H1 (cell line): ENCODE measurements at regions not wholly inside any gene's neighbourhood (a gene's known extent, or its start where the extent isn't known, plus 50 kb on each side); places are given as distances from the start of the nearest gene placed in this dataset.

Experiments used
- CTCF ChIA-PET: fragments of 300-600 bp; sonication (Branson Sonifier 250); formaldehyde crosslinking; loops from one replicate; lab custom pipeline; 2021; ENCODE audit not compliant: partially characterized antibody; lab: Charles Lee
- POLR2A ChIA-PET: fragments of 300-600 bp; sonication (Branson Sonifier 250); formaldehyde crosslinking; loops from one replicate; lab custom pipeline; 2021; ENCODE audit warnings: inconsistent platforms; ENCODE audit not compliant: partially characterized antibody; lab: Charles Lee
- DNase-seq, 2 experiments: peaks; one replicate each; pipeline versions ENCODE4 v3.0.0 to v3.0.0-alpha.2; 2010 to 2022; ENCODE audit warnings: low spot score in 2 of 2, low read depth in 1 of 2, mixed read lengths in 1 of 2
- FAIRE-seq: peaks from 2 replicates; lab custom pipeline; 2011; peaks lifted over from hg19 to GRCh38; lab: Jason Lieb, UNC
- H2AFZ ChIP-seq: 2 replicates; pipeline ENCODE4 v1.8.1; 2012; ENCODE audit warnings: low read length, inconsistent platforms
- H2AK5ac ChIP-seq: 2 replicates; pipeline ENCODE4 v1.6.1; 2013; ENCODE audit warnings: low read depth, low read length
- H2BK120ac ChIP-seq: replicated peaks from 2 replicates; pipeline ENCODE3; 2013; ENCODE audit warnings: low read depth, low read length, inconsistent platforms
- H2BK12ac ChIP-seq: 2 replicates; pipeline ENCODE4 v1.6.1; 2013; ENCODE audit warnings: low read depth, low read length
- H2BK15ac ChIP-seq: 2 replicates; pipeline ENCODE4 v1.6.1; 2013; ENCODE audit warnings: low read length
- H2BK20ac ChIP-seq: 2 replicates; pipeline ENCODE4 v1.6.1; 2013; ENCODE audit warnings: low read length
- H2BK5ac ChIP-seq: 2 replicates; pipeline ENCODE4 v1.6.1; 2013; ENCODE audit warnings: low read depth, low read length
- H3K14ac ChIP-seq: 2 replicates; pipeline ENCODE4 v1.6.1; 2013; ENCODE audit warnings: inconsistent platforms; ENCODE audit not compliant: insufficient read length
- H3K18ac ChIP-seq: 2 replicates; pipeline ENCODE4 v1.6.1; 2013; ENCODE audit warnings: low read length; ENCODE audit errors: extremely low read depth
- H3K23ac ChIP-seq: 2 replicates; pipeline ENCODE4 v1.6.1; 2013; ENCODE audit warnings: inconsistent platforms; ENCODE audit not compliant: insufficient read length
- H3K23me2 ChIP-seq: 2 replicates; pipeline ENCODE4 v1.6.1; 2013; ENCODE audit warnings: low read depth, low read length
- H3K27ac ChIP-seq: 2 replicates; pipeline ENCODE4 v1.6.1; 2011; ENCODE audit warnings: low read depth, low read length, inconsistent platforms
- H3K27me3 ChIP-seq, 4 experiments: replicated peaks in 1 of 4; 1 replicate in 1 of 4; 2 replicates in 3 of 4; pipeline versions ENCODE4 v1.6.1 to v1.8.1; 2011 to 2013; ENCODE audit warnings: low read length in 3 of 4, mild to moderate bottlenecking in 3 of 4, inconsistent platforms in 2 of 4, mixed read lengths in 2 of 4, moderate library complexity in 1 of 4; ENCODE audit not compliant: control insufficient read depth in 3 of 4, insufficient read depth in 3 of 4; ENCODE audit errors: extremely low read depth in 1 of 4
- H3K36me3 ChIP-seq, 4 experiments: 2 replicates each; pipeline versions ENCODE4 v1.6.1 to v1.8.1; 2011 to 2013; ENCODE audit warnings: mild to moderate bottlenecking in 4 of 4, low read length in 3 of 4, moderate library complexity in 2 of 4, control low read depth in 1 of 4, inconsistent platforms in 1 of 4; ENCODE audit not compliant: insufficient read depth in 4 of 4, control insufficient read depth in 2 of 4
- H3K4ac ChIP-seq: replicated peaks from 2 replicates; pipeline ENCODE3; 2013; ENCODE audit warnings: low read length, low read depth, mixed read lengths, inconsistent platforms; ENCODE audit not compliant: insufficient read length
- H3K4me1 ChIP-seq, 4 experiments: replicated peaks in 1 of 4; 1 replicate in 1 of 4; 2 replicates in 3 of 4; pipeline versions ENCODE4 v1.6.1 to v1.8.1; 2011 to 2013; ENCODE audit warnings: low read length in 3 of 4, inconsistent platforms in 2 of 4, mixed read lengths in 1 of 4; ENCODE audit not compliant: insufficient read depth in 4 of 4, control insufficient read depth in 3 of 4
- H3K4me2 ChIP-seq, 2 experiments: 2 replicates each; pipeline versions ENCODE4 v1.6.1 to v1.8.1; 2011 to 2013; ENCODE audit warnings: low read depth in 2 of 2, low read length in 2 of 2, control low read depth in 1 of 2, inconsistent platforms in 1 of 2, mild to moderate bottlenecking in 1 of 2; ENCODE audit not compliant: insufficient read depth in 1 of 2
- H3K4me3 ChIP-seq, 4 experiments: fragments of 200-600, 300-600 bp in 1 of 4; sonication (generic), shearing (Covaris generic), sonication (Bioruptor Twin) in 1 of 4; 2 replicates each; pipeline versions ENCODE4 v1.5.1 to v1.8.1; 2011 to 2016; ENCODE audit warnings: low read length in 4 of 4, low read depth in 3 of 4, control low read depth in 2 of 4, inconsistent platforms in 2 of 4, mild to moderate bottlenecking in 2 of 4, mixed read lengths in 1 of 4, moderate library complexity in 1 of 4; ENCODE audit not compliant: insufficient read depth in 2 of 4; ENCODE audit errors: extremely low read depth in 1 of 4
- H3K56ac ChIP-seq: replicated peaks from 2 replicates; pipeline ENCODE3; 2013; ENCODE audit warnings: low read depth, mild to moderate bottlenecking, mixed read lengths, low read length, inconsistent platforms; ENCODE audit not compliant: insufficient read length
- H3K79me1 ChIP-seq: 2 replicates; pipeline ENCODE4 v1.6.1; 2013; ENCODE audit warnings: low read depth, low read length, control low read depth
- H3K79me2 ChIP-seq, 2 experiments: 2 replicates each; pipeline versions ENCODE4 v1.6.1 to v1.8.1; 2012 to 2013; ENCODE audit warnings: low read length in 2 of 2, mild to moderate bottlenecking in 2 of 2, inconsistent platforms in 1 of 2; ENCODE audit not compliant: insufficient read depth in 2 of 2, control insufficient read depth in 1 of 2
- H3K9ac ChIP-seq, 4 experiments: replicated peaks in 1 of 4; 1 replicate in 1 of 4; 2 replicates in 3 of 4; pipeline versions ENCODE4 v1.6.1 to v1.8.1; 2011 to 2013; ENCODE audit warnings: low read depth in 3 of 4, low read length in 3 of 4, control low read depth in 2 of 4, mild to moderate bottlenecking in 2 of 4, moderate library complexity in 2 of 4, inconsistent platforms in 1 of 4; ENCODE audit errors: extremely low read depth in 1 of 4
- H3K9me3 ChIP-seq, 2 experiments: 2 replicates each; pipeline versions ENCODE4 v1.6.1 to v1.8.1; 2012 to 2013; ENCODE audit warnings: mild to moderate bottlenecking in 2 of 2, moderate library complexity in 2 of 2, control low read depth in 1 of 2, inconsistent platforms in 1 of 2, low read depth in 1 of 2, low read length in 1 of 2, mixed read lengths in 1 of 2; ENCODE audit not compliant: insufficient read depth in 2 of 2
- H4K20me1 ChIP-seq, 2 experiments: replicated peaks in 1 of 2; 2 replicates each; pipeline versions ENCODE3 to v1.8.1; 2011 to 2013; ENCODE audit warnings: inconsistent platforms in 2 of 2, low read length in 2 of 2, mild to moderate bottlenecking in 1 of 2; ENCODE audit not compliant: insufficient read depth in 2 of 2, control insufficient read depth in 1 of 2
- H4K5ac ChIP-seq: 2 replicates; pipeline ENCODE4 v1.6.1; 2013; ENCODE audit warnings: low read length, low read depth, mixed read lengths, inconsistent platforms; ENCODE audit not compliant: insufficient read length
- H4K8ac ChIP-seq: 2 replicates; pipeline ENCODE4 v1.8.0; 2013; ENCODE audit warnings: mild to moderate bottlenecking, moderate library complexity, low read length, inconsistent platforms; ENCODE audit not compliant: insufficient read depth; ENCODE audit errors: extremely low read depth
- H4K91ac ChIP-seq: replicated peaks from 2 replicates; pipeline ENCODE3; 2013; ENCODE audit warnings: low read length, mixed read lengths, inconsistent platforms; ENCODE audit not compliant: insufficient read length
- CBX8 ChIP-seq: fragments of 300-800, 300-1000 bp; sonication (generic); IDR thresholded peaks from 2 replicates; pipeline ENCODE4 v1.7.1; 2016; ENCODE audit warnings: low read depth, low read length, borderline replicate concordance
- CEBPB ChIP-seq: IDR thresholded peaks from 2 replicates; pipeline ENCODE4 v1.6.1; 2012; ENCODE audit warnings: low read depth, low read length
- CREB1 ChIP-seq: IDR thresholded peaks from 2 replicates; pipeline ENCODE4 v1.6.1; 2012; ENCODE audit warnings: inconsistent platforms
- MAX ChIP-seq: IDR thresholded peaks from 2 replicates; pipeline ENCODE4 v1.6.1; 2012; ENCODE audit warnings: inconsistent platforms
- POLR2A ChIP-seq, 2 experiments: IDR thresholded peaks; 1 replicate in 1 of 2; 2 replicates in 1 of 2; pipeline ENCODE4 v1.6.1; 2011; ENCODE audit warnings: low read depth in 2 of 2, low read length in 2 of 2, mild to moderate bottlenecking in 2 of 2; ENCODE audit errors: control extremely low read depth in 1 of 2
- SRF ChIP-seq: IDR thresholded peaks from 2 replicates; pipeline ENCODE4 v1.6.1; 2011; ENCODE audit warnings: mild to moderate bottlenecking, low read depth, low read length, moderate library complexity
- TCF12 ChIP-seq: IDR thresholded peaks from 2 replicates; pipeline ENCODE4 v1.6.1; 2011; ENCODE audit warnings: low read depth, mild to moderate bottlenecking, low read length
- YY1 ChIP-seq: IDR thresholded peaks from 2 replicates; pipeline ENCODE4 v1.6.1; 2011; ENCODE audit warnings: low read depth, mild to moderate bottlenecking, low read length
- WGBS, 2 experiments: shearing (Covaris generic) in 1 of 2; methylation state at CpG; one replicate each; pipeline versions ENCODE4 v1.1.6 to v1.1.7; 2013 to 2015; ENCODE audit warnings: low lambda C conversion rate in 2 of 2, mixed read lengths in 2 of 2, inconsistent platforms in 1 of 2, low coverage in 1 of 2, missing lambda C conversion rate in 1 of 2; ENCODE audit not compliant: insufficient replicate concordance in 2 of 2, insufficient coverage in 1 of 2, insufficient read length in 1 of 2; ENCODE audit errors: extremely low coverage in 1 of 2, missing lambda C conversion rate in 1 of 2; 5-methylcytosine and 5-hydroxymethylcytosine counted together

DNA sequence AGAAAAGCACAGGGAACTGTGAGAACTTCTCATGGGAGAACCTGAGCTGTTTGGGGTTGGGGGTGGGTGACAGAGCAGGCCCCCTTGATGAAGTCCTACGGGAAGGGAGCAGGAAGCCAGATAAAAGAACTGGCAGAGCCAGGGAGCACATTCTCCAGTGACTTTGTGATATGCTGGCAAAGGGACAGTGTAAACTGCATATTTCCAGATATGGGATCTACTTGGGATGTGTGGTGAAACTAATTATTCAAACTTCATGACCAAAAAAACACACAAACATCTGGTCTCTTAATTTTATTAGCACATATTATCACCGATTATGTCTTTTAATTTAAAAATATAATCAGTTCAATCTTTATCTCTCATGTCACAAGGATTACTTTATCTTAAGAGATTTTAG is 266.0 kb downstream of the PAPSS1 start:
- H3K4me1 ChIP-seq: peaks cover 0 to 3% (median 1%) of the 10 kb centered on the region in 4 experiments; a peak in 2 of 7 replicates
- H3K56ac ChIP-seq: no peak overlapping the region
- H3K4ac ChIP-seq: no peak overlapping the region
- H3K4me2 ChIP-seq: no peak overlapping the region
- H4K20me1 ChIP-seq: no peaks in the 10 kb centered on the region
- no peak overlapping the region for H3K4me3 ChIP-seq
- H3K79me1 ChIP-seq: no peaks in the 10 kb centered on the region
- H2AK5ac ChIP-seq: no peak overlapping the region
- H3K79me2 ChIP-seq: no peaks in the 10 kb centered on the region
- TF ChIP-seq MAX (no peak), CEBPB (no peak), TCF12 (no peak), CREB1 (no peak), POLR2A (IDR thresholded peaks at IDR 0.05; ENCODE audit: control extremely low read depth in 1 of 2, low read depth in 2 of 2, low read length in 2 of 2) (no peak), CBX8 (no peak), SRF (no peak), YY1 (no peak)
- H4K8ac ChIP-seq: no peak overlapping the region
- no peak overlapping the region for H2BK5ac ChIP-seq
- no peak overlapping the region for H3K14ac ChIP-seq
- no peak overlapping the region for H2BK20ac ChIP-seq
- no peak overlapping the region for H2BK15ac ChIP-seq
- no peaks in the 10 kb centered on the region for H3K36me3 ChIP-seq
- H2BK120ac ChIP-seq: no peak overlapping the region
- H3K23me2 ChIP-seq: no peaks in the 10 kb centered on the region; the same call in 1 of the 2 replicates
- no peak overlapping the region for H3K9ac ChIP-seq
- no peak overlapping the region for H3K23ac ChIP-seq
- H4K91ac ChIP-seq: no peak overlapping the region
- H3K9me3 ChIP-seq: no peaks in the 10 kb centered on the region
- no peaks in the 10 kb centered on the region for H3K27me3 ChIP-seq
- WGBS, 2 experiments: 91% methylated on average over 2 of the region's 2 CpGs; no CpG with 5 or more reads in 1 of the 2 experiments
- no peak overlapping the region for H3K27ac ChIP-seq
- FAIRE-seq (no peak), DNase-seq (no peak)
- CTCF ChIA-PET: interaction anchor here (0.7 to 1.0 kb wide), 2 partner anchors 28 to 418 kb away, joined by 3 to 5 read pairs; partner anchors contain the start of gene DKK2
- H4K5ac ChIP-seq: no peak overlapping the region
- no peak overlapping the region for H3K18ac ChIP-seq
- POLR2A ChIA-PET: no interaction called here
- no peak overlapping the region for H2BK12ac ChIP-seq
- H2AFZ ChIP-seq: no peak overlapping the region
